ENCODE measurements at regions not wholly inside any gene's neighbourhood (a gene's known extent, or its start where the extent isn't known, plus 50 kb on each side); places are given as distances from the start of the nearest gene placed in this dataset.

GRCh38 chr10:107715565-107715964 is 551.1 kb upstream of the SORCS1 start:
- DNase-seq (ENCODE audit: low spot score), result no peak

DNA sequence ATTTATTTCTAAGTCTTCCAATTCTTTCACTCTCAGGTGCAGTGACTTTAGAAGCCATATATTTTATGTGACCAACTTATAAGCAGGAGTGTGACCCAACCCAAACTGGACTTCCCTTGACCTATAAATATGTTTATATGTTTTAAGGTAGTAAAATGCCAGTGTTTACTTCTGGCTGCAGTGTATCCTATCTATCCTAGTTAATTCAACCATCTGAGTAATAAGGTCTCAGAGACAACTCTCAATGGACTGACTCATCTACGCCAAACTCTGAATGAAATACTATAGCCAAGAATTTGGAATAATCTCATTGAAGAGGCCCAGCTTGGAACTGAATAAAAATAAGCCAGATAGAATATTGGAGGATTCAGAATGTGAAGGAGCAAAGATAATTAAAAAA is 544.5 kb upstream of the SORCS1 start:
- DNase-seq (ENCODE audit: low spot score), result no peak

GRCh38 chr10:107706096-107706725 is 541.7 kb upstream of the SORCS1 start:
- no peak for DNase-seq (ENCODE audit: low spot score)

GRCh38 chr10:107701943-107702342 is 537.4 kb upstream of the SORCS1 start:
- DNase-seq (ENCODE audit: low spot score), result no peak

DNA sequence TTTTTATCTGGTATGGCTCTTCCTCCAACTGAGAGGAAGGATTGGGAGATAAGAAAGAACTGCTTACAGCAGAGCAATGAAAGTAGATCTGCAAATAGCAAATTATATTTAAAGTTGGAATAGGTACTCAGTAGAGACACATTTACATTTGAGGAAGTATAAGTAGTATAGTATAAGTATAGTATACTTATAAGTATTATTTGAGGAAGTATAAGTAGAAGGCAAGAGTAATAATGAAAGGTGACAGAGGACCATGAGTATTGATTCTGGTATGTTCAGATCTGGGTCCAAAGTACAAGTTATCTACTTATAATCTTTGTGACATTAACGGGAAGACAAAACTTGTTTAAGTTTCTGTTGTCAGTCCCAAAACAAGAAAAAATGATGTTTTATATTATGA is 527.6 kb upstream of the SORCS1 start:
- no peak for DNase-seq (ENCODE audit: low spot score)

DNA sequence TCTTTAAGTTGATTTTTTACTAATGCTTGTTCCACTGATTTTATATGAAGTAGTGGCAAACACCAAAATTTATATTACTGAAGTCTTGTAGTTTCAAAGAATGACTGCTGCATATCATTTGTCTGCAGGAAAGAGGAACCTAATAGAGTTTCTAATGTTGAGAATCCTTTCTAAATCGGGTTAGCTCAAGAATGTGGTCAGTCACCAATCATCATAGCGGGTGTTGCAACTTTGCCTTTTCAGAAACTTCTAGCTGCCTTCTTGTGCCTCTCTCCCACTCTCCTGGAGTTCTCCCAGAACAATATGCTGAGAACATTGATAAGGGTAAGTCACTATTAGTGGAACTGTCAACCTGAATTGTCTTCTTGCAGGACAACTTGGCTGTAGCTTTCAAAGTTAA is 524.8 kb upstream of the SORCS1 start:
- DNase-seq (ENCODE audit: low spot score), result no peak

- DNase-seq (ENCODE audit: low spot score), result no peak
These were observed 523.2 kb upstream of the SORCS1 start for GRCh38 chr10:107687701-107688100.

GRCh38 chr10:107686095-107686494 is 521.6 kb upstream of the SORCS1 start:
- no peak for DNase-seq (ENCODE audit: low spot score)

DNA sequence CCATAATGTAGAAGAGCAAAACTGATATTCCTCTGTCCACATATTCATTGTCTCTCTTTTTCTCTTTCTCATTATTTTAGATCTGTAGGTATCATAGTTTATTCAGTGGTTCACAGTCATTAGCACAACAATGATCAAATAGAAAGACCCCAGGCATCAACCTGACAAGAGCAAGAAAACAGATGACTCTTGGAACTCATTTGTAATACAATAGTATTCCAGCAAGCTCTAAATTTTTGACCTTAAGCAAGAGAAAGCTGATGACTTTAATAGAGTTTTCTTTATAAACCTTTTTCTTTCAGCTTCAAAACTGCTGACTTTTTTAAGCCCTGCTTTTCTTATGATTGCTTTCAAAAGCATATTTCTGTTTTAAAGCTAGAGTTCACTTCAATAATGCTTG is 507.5 kb upstream of the SORCS1 start:
- no peak for DNase-seq (ENCODE audit: low spot score)

GRCh38 chr10:107666214-107666613 is 501.7 kb upstream of the SORCS1 start:
- DNase-seq (ENCODE audit: low spot score), result no peak

GRCh38 chr10:107665459-107665858 is 501.0 kb upstream of the SORCS1 start:
- DNase-seq (ENCODE audit: low spot score), result no peak

DNA sequence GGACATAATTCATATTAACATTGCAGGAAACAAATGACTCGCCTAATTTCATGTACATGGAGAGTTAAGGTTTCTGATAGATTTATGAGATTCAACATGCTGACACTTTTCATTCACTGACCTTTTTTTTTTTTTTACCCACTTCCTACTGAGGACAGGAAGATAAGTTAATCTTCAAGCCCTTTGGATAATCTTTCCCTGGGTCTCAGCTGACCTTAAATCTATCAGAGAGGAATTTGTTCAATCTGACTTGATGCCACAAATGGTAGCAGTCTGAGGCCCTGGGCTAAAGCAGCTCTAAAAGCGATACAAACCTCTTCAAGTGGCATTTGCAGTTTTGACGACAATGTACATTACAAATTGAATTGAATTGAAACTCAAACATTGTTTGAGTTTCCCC is 493.3 kb upstream of the SORCS1 start:
- no peak for DNase-seq (ENCODE audit: low spot score)

- DNase-seq (ENCODE audit: low spot score), result no peak
These were observed 492.4 kb upstream of the SORCS1 start for GRCh38 chr10:107656932-107657331.

- no peak for DNase-seq (ENCODE audit: low spot score)
These were observed 489.4 kb upstream of the SORCS1 start for GRCh38 chr10:107653832-107654287.

DNA sequence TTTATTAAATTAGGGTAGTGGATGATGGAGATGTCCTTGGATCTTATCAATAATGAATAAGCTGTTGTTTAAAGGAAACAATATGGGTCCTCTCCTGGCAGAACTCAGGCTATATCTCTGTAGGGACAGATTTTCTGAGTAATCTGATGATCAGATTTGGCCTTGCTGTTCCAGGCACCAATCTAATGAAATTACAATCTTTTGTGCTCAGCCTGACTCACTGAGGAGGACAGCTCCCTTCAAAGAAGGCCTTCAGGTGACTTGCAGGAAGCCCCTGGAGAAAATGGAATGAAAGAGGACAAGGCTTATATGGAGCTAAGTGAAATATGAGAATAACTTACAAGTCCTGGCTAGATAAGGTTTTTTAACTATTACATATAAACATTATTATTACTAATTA is 486.4 kb upstream of the SORCS1 start:
- no peak for DNase-seq (ENCODE audit: low spot score)

DNA sequence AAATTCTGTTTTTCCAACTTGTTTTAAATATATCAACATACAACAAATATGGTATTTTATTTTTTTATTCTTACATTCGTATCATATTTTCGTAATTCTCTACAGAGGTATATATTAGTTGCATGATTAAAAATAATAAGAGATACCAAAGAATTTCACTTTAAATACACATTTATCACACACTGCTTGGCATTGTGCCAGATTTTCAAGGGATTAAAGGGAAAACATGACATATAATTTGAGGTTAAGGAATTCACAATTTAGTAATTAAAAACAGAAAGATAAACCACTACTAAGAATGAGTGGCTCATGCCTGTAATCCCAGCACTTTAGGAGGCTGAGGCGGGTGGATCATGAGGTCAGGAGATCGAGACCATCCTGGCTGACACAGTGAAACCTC is 484.7 kb upstream of the SORCS1 start:
- no peak for DNase-seq (ENCODE audit: low spot score)

GRCh38 chr10:107647462-107647861 is 483.0 kb upstream of the SORCS1 start:
- DNase-seq (ENCODE audit: low spot score), result no peak

- DNase-seq (ENCODE audit: low spot score), result no peak
These were observed 467.4 kb upstream of the SORCS1 start for GRCh38 chr10:107631876-107632275.

DNA sequence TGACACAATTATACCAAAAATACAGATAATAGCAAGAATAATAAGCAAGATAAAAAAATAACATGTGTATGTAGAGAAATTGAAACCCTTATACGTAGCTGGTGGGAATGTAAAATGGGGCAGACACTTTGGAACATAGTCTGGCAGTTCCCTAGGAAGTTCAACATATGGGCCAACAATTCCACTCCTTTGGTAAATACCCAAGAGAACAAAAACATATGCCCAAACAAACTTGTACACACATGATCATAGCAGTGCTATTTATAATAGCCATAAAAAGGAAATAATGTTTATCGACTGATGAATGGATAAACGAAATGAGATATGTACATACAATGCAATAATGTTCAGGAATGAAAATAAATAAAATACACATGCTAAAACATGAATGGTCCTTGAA is 462.4 kb upstream of the SORCS1 start:
- DNase-seq (ENCODE audit: low spot score), result no peak

DNA sequence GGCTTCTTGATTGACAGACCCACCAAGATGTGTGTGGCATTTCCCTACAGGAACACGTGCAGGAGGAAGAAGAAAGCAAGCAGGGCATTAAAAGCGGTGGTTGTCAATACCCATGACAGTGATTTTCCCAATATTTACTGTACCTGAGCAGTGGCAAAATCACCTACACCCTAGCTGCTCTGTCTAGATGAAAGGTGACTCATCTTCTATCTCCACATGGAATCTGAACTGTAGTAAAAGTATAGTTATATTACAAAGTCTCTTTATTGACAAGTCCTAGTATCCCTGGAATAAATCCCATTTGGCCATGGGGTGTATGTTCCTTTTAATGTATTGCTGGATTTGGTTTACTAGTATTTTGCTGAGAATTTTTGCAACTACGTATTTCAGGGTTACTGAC is 458.8 kb upstream of the SORCS1 start:
- no peak for DNase-seq (ENCODE audit: low spot score)

DNA sequence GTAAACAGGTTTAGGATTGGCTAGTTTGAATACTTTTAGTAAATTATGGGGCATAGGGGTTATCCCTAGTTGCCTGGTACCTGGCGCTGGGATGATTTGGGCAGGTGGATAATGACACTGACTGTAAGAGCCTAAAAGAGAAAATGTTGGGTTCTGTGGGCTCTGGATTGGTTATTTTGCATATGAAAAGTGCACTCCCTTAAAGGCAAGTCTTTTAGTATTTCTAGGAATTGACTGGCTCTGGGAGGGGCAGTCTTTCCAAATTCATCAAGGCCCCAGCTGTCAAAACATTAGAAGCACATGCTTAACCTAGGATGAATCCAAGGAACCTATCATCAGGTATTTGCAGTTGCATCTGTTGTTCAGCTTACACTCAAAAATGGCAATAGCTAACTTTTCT is 454.6 kb upstream of the SORCS1 start:
- no peak for DNase-seq (ENCODE audit: low spot score)

- DNase-seq (ENCODE audit: low spot score), result no peak
These were observed 454.0 kb upstream of the SORCS1 start for GRCh38 chr10:107618504-107618994.

GRCh38 chr10:107616463-107617410 is 452.2 kb upstream of the SORCS1 start:
- no peak for DNase-seq (ENCODE audit: low spot score)

All from ecto neural progenitor cell (in vitro differentiated cells).